Posterior cingulate gyrus (tissue), 11 donors: ENCODE measurements at regions not wholly inside any gene's neighbourhood (a gene's known extent, or its start where the extent isn't known, plus 50 kb on each side); places are given as distances from the start of the nearest gene placed in this dataset.

Experiments used
- DNase-seq, 10 donors: peaks; one replicate each; pipeline versions ENCODE4 v3.0.0 to v3.0.0-alpha.2; 2020 to 2021; ENCODE audit warnings: mixed read lengths in 3 of 10
- intact Hi-C: fragments of 100-400 bp; cut with DNase I; formaldehyde crosslinking; loops from one replicate; pipeline ENCODE4 v1.15.1; 2023

DNA sequence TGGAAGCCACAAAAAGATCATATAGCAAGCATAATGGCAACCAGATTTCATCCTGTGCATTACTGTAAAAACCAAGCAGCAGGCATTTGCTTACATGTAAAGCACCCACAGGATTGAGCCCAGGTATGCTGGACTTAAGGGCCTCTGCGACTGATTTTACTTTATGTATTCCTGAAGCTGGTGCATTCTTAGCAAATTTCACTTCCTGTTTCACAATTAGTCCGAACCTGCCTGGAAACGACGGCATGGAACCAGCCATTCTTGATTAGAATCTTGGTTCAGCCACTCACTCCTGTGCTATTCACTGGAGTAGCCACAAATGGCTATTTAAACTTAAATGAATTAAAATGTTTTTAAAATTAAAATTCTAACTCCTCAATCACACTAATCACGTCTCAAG is 239.2 kb downstream of the NUAK1 start:
- no peak for DNase-seq
- intact Hi-C loops: no loop called here

DNA sequence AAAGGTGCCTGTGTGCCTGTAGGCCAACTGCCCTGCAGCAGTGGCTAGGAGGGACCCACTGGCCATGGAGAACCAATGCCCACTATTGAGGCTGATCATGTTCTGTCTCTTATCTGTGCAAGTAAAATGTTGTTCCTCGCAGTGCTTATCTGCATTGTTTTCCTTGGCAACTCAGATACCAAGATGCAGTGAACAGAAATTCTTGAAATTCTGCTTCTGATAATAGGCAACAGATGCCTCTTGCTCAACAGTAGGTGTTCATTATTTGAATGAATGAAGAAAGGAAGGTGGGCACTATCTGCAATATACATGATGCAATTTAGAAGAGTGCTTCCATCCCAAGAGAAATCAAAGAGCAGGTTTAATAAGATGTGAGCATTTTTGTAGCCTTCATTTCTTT is 232.2 kb downstream of the NUAK1 start:
- DNase-seq: no peak
- intact Hi-C loops: no loop called here

DNA sequence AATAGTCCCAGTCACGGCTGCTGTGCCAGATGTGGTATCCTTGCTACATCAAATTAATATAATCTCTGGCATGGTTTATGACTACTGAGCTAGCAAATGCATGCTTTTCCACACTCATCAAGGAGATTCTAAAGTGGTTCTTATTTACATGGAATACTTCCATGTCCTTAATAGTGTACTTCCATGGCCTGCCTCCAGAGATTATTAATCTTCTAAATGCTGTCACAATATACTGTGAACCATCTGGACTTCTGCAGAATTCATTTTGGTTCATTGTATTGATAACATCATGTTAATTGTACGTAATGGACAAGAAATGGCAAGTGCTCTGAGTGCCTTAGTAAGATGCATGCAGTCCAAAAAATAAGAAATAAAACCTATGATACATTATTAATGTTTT is 230.8 kb downstream of the NUAK1 start:
- DNase-seq: no peak
- intact Hi-C loops: no loop called here

DNA sequence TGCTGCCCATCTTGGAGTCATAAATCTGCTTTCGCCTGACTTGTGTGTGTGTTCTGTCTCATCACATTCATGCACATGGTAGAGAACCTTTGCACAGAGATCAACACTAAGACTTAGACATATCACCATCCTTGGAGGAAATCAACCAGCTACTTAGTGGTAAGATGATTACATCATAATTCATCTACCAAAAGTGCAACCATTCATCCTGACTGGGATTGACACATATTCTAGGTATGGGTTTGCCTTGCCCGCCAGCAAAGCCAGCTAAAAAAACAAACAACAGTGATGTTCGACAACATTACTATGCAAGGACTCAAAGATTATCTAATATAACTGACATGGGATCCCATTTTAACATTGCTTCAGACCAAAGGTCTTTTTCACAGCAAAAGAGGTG is 228.7 kb downstream of the NUAK1 start:
- no peak for DNase-seq
- intact Hi-C loops: no loop called here

DNA sequence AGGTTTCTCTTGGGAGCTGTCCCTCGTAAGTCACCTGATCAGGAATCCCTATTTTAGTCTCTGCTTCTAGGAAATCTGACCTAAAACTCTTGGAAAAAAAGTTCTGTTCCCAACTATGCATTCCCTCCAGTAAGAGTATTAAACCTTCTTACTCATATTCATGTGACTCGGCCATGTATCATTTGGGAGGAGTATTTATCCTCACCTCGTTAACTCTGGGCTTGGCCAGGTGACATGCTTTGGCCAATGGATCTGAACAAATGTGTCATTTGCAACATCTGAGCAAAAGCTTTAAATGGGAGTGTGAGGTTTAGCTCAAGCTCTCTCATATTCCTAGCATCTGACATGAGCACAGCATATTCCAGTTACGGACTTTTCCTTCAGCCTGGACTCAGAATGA is 226.8 kb downstream of the NUAK1 start:
- no peak for DNase-seq
- intact Hi-C loops: no loop called here

DNA sequence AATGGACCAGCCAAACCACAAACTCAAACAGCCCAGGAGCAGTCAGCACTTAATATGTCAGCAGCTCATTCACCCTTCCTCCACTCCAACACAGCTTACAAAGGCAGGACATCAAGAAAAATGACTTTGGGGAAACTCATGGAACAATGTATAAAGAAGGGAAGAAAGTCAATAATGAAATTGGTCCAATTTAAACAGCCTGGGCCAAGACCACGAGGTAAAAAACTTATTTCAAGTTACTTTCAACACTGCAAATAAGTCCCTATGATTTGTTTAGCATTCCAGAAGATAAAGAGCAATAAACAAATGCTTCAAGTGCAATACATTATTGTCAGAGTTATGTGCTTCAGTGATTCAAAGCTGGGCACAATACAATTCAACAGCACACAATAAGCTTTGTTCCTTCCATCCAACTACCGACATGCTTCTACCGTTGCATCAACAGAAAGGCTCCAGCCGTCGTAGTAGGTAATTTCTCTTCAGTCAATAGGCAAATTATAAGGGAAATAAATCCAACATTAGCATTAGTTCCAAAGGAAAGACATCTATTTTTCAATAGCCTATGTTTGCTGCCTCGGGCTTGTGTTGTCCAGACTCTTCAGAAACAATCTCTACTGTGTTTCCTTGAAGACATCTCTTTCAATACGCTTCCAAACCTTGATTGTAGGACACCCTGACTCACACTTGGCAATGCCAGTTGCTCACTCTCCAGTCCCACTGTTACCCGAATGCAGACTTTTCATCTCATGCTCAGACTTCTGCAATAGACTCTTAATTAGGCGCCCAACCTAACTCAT is 225.7 kb downstream of the NUAK1 start:
- DNase-seq: no peak
- intact Hi-C loops: no loop called here

DNA sequence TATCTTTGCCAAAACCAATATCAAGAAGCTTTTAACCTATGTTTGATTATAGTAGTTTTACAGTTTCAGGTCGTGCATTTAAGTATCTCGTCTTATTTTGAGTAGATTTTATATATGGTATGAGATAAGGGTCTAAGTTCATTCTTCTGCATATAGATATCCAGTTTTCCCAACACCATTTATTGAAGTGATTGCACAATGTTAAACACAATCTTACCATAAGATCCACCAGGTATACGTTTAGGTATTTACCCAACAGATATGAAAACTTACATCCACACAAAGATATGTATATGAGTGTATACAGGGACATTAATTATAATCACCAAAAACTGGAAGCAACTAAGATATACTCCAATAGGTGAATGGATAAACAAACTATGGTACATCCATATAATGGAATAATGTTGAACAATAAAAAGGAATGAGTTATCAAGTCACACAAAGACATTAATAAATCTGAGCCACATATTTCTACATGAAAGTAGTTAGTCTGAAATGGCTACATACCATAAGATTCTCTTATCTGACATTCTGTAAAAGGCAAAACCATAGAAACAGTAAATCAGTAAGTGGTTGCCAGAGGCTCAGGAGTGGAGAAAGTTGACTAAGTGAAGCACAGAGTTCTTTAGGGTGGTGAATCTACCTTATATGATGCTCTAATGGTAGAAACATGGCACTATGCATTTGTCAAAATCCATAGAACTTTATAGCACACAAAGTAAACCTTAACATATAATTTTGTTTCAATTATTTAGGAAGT is 222.6 kb downstream of the NUAK1 start:
- intact Hi-C loops: no loop called here
- no peak for DNase-seq

DNA sequence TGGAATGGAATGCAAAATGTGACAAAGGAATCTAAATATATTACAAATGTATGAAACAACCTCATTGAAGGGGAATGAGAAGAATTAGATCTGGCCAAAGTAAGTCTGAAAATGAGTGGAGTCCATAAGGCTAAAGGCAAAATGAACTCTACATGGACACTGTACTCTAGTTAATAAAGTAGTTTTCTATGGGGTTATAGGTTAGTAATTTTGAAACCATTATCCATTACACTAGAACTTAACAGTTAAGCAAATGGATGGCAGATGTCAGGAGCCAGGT is 222.1 kb downstream of the NUAK1 start:
- intact Hi-C loops: no loop called here
- no peak for DNase-seq

DNA sequence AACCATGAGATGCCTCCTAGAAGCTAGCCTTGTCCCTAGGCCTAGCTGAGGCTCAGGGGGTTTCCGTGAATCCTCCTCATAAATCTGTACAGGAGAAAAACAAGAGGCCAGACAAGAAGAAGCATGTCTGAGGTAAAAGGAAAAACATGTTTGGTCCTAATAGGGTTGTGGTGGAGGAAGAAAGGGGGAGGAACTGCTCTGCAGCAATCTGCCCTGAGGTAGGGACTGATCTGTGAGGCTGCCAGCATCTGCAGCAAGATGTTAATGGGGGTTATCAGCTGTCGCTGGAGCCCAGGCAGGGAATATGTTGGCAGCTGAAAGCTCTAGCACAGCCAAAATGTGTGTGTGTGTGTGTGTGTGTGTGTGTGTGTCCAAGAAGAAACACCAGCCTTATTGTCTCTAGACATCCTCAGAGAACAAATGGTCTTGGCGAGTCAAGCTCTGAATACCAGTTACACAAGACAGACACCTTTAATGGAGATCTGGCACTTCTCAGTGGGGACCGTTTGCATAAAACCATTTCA is 218.5 kb downstream of the NUAK1 start:
- intact Hi-C loops: loop anchor here (10.0 kb wide), 1 partner anchor 215 kb away; the partner anchor contains the start of gene NUAK1

DNA sequence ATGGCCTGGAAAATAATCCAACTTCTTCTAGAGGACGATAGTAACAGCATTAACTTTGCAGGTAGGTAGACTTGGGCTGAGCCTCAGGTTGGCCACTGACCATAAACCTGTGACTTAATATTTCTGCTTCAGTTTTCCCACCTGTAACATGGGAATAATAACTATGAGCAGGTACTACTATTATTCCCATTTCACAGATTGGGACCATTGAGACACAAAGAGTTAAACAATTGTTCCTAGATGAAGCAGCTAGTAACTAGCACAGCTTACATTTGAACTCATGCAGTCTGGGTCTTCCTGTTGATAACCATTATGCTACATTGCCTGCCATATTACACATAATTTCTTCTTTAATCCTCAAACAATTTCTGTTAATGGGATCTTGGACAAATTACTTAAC is 217.7 kb downstream of the NUAK1 start:
- intact Hi-C loops: loop anchor here (10.0 kb wide), 1 partner anchor 214 kb away; the partner anchor contains the start of gene NUAK1
- no peak for DNase-seq

More for the DNA sequence above, 218.5 kb downstream of the NUAK1 start:
- DNase-seq: peak in 5 of 10 donors; percentile 22 to 85 (median 56)

DNA sequence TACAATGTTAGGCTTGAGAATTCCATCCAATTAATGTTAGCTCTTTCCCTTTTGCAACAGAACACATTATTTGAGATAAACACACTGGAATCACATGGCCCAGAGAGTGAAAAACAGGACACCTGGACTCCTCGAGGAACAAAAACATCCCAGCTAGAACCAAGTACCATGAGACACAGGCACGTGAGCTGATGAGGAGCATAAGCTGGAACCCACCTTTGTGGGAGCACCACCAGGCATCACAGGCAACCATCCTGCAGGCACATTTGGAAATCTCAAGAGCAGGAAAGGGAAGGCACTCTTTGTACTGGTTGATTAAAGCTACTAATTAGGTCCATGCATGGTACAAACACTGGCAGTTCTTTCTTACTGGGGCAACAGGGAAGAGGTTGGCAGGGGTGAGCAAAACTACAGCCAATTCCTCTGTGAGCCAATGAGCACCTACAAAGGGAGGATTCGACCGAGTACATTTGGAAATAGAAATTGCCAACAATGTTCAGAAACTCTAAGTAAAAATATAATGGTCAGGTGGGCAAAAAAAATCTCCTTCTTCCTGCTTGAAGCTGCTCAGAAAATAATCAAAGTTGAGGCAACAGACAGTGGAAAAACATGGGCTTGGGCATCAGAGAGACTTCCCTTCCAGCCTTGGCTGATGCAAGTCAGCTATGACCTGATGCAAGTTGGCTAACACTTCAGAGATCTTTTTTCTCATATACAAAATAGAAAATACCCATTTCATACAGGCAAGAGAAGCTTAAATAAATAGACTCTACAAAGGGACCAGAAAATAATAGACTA is 216.7 kb downstream of the NUAK1 start:
- intact Hi-C loops: loop anchor here (10.0 kb wide), 1 partner anchor 213 kb away; the partner anchor contains the start of gene NUAK1
- peak in 2 of 10 donors; percentile 23 to 48 for DNase-seq

DNA sequence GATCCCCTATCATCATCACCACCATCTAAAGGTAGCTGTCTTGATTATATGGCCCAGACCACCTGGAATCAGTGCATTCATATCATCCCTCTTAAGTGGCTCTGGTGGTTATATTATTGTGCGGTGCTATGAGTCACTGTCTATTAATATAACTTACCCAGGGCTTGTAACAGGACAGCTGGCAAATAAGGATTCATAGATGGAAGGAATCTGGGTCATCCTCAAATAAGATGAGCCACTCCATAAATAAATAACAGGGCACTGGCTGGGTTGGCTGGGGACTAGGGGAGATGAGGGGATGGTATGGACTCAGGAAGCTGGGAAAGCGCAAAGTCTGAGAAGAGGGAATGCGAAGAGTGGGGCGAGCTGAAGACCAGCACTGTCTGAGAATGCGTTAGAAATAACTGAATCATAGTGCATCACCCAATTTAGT is 216.1 kb downstream of the NUAK1 start:
- DNase-seq: no peak
- intact Hi-C loops: loop anchor here (10.0 kb wide), 1 partner anchor 212 kb away; the partner anchor contains the start of gene NUAK1

DNA sequence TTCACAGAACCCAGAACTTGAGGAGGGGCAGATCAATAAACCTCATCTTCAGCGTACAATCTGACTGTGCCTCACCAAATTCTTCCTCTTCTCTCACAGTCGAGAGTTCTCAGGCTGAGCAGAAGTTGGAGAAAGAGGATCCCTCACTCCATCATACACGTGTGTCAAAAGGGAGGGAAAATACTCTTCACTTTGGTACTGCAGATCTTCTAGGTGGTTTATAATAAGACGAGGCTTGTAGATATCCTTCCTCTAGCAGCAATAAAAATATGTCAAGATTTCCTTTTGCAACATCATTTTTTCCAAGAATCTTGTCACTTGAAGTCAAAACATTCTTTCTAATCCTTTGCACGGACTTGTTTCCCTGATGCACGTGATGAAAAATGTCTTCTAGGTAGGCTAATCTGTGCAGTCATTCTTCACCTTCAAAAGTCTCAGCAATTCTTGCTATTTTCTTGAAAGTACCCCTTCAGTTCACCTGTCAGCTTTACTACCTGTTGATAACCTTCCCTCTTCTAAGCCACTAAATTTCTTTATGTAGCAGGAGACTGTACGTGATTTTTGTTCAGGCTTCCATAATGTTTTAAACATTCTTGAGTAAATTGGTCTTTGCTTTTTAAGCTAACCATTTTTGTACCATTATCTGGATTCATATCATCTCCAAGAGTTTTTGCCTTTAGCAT is 214.1 kb downstream of the NUAK1 start:
- intact Hi-C loops: loop anchor here (10.0 kb wide), 1 partner anchor 210 kb away; the partner anchor contains the start of gene NUAK1
- DNase-seq: no peak

DNA sequence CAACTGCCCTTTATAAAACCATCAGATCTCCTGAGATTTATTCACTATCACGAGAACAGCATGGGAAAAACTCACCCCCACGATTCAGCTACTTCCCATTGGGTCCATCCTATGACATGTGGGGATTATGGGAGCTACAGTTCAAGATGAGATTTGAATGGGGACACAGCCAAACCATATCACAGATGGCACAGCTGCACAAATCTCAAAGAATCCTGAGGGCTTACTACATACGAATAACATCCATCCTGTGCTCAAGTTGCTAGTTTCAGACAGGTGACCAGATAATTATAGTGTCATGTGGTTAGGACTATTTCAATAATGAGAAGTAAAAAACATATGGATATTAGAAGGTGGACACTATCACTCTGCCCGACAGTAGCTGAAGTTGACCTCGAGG is 211.2 kb downstream of the NUAK1 start:
- no peak for DNase-seq
- intact Hi-C loops: loop anchor here (10.0 kb wide), 1 partner anchor 207 kb away; the partner anchor contains the start of gene NUAK1

DNA sequence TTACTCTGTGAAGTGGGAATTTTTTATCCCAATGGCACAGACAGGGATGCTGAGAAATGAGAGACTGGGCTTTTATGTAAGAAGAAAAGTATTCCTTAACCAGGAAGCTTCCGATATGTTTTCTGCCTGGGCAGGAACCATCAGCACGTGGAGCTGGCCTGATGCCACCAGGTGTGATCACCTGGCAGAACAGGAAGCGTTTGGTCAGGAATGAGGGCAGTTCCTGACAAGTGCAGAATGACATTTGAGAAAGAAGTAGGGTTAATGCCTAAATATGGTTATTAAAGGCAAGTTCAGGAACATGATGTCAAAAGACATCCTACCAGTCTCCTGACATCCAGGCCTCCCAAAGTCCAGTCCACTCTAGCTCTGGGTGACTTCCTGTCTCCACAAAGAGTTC is 210.3 kb downstream of the NUAK1 start:
- peak in 1 of 10 donors; percentile 70 for DNase-seq

DNA sequence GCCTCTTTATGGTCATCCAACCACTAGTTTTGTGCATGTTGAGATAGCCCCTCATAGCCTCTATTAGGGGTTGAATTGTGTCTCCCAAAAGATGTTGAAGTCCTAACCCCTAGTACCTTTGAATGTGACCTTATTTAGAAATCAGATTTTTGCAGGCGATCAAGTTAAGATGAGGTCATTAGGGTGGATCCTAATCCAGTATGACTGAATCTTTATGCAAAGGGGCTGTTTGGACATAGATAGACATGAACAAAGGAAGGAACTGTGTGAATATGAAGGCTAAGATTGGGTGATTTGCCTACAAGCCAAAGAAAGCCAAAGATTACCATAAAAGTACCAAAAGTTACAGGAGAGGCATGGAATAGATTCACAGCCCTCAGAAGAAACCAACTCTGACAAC is 209.6 kb downstream of the NUAK1 start:
- intact Hi-C loops: loop anchor here (10.0 kb wide), 1 partner anchor 206 kb away; the partner anchor contains the start of gene NUAK1
- no peak for DNase-seq

More for the DNA sequence above, 210.3 kb downstream of the NUAK1 start:
- intact Hi-C loops: loop anchor here (10.0 kb wide), 1 partner anchor 206 kb away; the partner anchor contains the start of gene NUAK1

DNA sequence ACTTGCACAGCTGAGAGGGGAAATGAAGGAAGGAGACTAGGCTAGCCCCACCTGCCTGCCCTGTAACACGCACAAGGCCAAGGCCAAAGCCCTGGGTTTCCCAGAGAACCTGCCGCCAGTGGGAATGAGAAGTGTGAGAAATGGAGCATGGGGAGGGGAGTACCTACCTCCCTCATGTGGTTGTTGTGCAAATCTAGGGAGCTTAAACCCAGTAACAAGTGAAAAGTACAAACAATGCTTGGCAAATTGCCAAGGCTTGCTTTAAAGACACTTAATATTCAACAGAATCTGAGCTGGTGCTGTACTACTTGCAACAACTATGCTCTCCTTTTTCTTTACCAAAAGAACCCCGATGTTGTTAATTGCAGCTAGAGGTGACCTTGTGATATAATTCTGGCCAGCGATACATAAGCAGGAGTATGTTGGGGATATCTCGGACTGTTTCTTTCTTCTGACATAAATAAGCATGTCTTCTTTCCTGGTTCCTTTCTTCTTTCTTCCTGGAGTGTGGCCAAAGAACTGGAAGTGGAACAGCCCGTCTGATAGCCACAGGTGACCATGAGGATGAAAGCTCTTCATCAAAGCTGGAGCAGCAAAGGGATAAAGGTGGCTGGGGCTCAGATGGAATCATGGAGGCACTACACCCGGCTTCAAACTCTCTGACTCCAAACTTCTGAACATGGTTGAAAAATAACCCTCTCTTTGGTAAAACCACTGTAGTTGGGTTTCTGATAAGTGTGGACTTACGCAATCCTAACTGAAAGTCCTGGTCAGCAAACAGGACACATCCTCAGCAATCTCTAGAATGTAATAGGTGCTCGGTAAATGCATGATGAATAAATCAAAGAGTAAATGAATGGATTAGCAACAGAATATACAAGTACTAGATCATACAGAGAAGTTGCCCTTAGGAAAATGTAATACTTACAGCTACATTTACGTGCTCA is 207.9 kb downstream of the NUAK1 start:
- DNase-seq: no peak
- intact Hi-C loops: no loop called here

DNA sequence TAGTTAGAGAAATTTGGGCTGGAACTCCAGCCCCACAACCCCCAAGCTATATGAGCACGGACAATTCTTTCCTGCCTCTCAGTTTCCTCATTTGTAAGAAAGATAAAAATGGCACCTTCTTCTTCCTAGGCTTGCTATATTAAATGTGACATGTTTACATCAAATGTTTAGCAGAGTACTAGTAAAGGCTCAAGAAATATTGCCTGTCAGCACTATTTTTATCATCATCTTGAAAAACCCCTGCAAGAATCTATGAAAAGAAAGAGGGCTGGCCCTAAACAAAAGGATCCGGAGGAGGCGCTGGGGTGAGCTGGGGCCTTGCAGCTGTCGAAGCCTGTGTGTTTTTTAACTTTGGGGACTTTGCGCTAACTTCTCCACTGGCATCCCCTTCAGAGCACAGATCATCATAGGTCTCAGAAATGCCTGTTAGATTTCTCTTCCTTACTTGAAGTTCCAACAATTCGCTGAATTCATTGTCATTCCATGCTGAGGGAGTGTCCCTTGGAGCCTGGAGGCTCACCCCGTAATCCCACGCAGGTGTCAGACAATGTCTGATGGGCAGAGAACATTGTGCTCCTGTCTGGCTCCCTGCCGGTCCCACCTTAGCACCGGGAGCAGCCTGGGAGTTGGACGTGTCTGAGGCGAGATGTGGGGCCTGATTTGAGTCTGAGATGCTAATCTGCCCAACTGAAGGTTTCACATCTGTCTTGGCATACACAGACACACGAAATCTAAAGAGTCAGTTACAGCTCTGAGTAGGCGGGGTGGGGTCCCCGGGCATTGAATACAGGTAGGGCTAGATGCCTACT is 206.8 kb downstream of the NUAK1 start:
- DNase-seq: peak in 2 of 10 donors; percentile 11 to 77
- intact Hi-C loops: no loop called here
